Esophagus muscularis mucosa (tissue), 3 donors: ENCODE measurements at regions not wholly inside any gene's neighbourhood (a gene's known extent, or its start where the extent isn't known, plus 50 kb on each side); places are given as distances from the start of the nearest gene placed in this dataset.

ENCODE experiments used
- CTCF ChIP-seq, 3 experiments: fragments of 200-600 bp in 2 of 3; fragments of 450-650 bp in 1 of 3; sonication (generic) in 2 of 3; IDR thresholded peaks; one replicate each; pipeline ENCODE4 v1.5.1; 2017 to 2019; ENCODE audit warnings: antibody characterized with exemption in 3 of 3, mild to moderate bottlenecking in 2 of 3, moderate library complexity in 1 of 3
- POLR2A ChIP-seq: fragments of 450-650 bp; IDR thresholded peaks from one replicate; pipeline ENCODE4 v1.6.1; 2017; ENCODE audit warnings: antibody characterized with exemption, moderate library complexity, mild to moderate bottlenecking, low read depth

GRCh38 chr21:39009587-39010225 is 173.5 kb downstream of the PSMG1 start:
- TF ChIP-seq CTCF (IDR thresholded peaks at IDR 0.05) (no peak), POLR2A (no peak)
